Stromal cell of bone marrow (primary cell): ENCODE measurements at regions not wholly inside any gene's neighbourhood (a gene's known extent, or its start where the extent isn't known, plus 50 kb on each side); places are given as distances from the start of the nearest gene placed in this dataset.

ENCODE experiments used
- DNase-seq: peaks from one replicate; pipeline ENCODE4 v3.0.0-alpha.2; 2012; ENCODE audit warnings: low read depth

DNA sequence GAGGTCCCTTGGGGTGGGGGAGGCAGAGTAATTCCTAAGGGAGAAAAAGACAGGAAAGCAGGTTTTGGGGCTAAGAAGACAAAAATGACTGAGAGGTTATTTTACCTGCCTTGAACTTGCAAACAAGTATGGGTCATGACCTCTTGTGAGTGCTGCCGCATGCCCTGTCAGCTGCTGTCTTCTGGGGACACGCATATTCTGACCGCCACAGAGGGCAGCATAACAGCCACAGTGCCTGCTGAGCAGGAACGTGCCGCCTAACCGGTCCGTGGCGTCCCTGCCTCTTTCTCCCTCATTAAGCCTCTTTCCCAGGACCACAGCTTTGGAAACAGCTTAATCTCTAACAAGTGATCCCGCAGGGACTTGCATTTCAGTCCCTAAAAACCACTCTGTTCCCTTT, 51.3 kb upstream of the KCNA1 start:
- no peak for DNase-seq

DNA sequence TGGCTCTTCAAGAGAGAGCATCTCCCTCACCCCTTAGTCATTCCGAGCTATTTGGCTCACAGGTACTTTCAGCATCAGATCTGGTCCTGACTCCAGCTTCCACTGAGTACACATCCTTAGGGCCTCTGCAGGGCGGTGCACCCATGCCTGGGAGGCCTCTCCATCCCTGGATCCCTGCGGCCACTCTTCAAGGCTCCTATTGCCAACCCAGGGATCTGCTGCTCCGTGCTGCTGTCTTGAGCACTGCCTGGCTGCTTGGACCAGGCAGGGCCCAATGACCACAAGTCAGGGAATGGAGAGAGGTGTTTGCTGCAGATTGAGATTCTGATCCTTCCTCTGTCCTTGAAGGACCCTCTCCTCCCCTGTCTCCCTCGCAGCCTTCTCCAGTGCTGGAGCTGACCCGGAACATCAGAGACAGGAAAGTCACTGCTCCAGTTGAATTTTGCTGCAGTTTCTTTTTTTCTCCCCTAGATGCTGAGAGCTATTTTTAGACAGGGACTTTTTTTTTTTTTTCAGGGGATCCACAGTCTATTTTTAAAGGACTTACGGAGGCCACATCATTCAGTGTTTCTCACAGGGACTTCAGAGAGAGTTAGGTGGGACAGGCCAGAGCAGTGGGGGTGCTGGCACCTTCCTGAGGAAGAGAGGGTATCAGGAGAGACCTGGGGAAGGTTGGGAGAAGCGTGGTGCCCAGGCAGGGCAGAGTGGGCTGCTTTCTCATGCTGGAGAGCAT, 50.1 kb upstream of the KCNA1 start:
- no peak for DNase-seq
